ENCODE measurements at regions not wholly inside any gene's neighbourhood (a gene's known extent, or its start where the extent isn't known, plus 50 kb on each side); places are given as distances from the start of the nearest gene placed in this dataset.

- no peak overlapping the region for H3K4ac ChIP-seq (ENCODE audit: low read depth, low read length)
- no peaks in the 10 kb centered on the region for H3K79me1 ChIP-seq (ENCODE audit: low read length)
- H3K79me2 ChIP-seq (ENCODE audit: control insufficient read depth, insufficient read depth, low read length), result no peaks in the 10 kb centered on the region
- H3K23ac ChIP-seq (ENCODE audit: low read length), result no peak overlapping the region
- H3K27me3 ChIP-seq (ENCODE audit: insufficient read depth, low read length, poor library complexity), result no peaks in the 10 kb centered on the region
- no peak overlapping the region for H4K5ac ChIP-seq (ENCODE audit: low read length)
- no CpG with 5 or more reads among the region's 1 CpG for WGBS (ENCODE audit: extremely low coverage, insufficient coverage, low lambda C conversion rate)
- no peak overlapping the region for H3K4me3 ChIP-seq (ENCODE audit: low read length)
- no peak overlapping the region for H3K18ac ChIP-seq (ENCODE audit: low read length)
- no peak overlapping the region for H2BK120ac ChIP-seq (ENCODE audit: low read depth, low read length)
- no peak overlapping the region for H3K27ac ChIP-seq (ENCODE audit: low read depth, low read length)
- H2BK15ac ChIP-seq (replicated peaks; ENCODE audit: low read depth), result no peak overlapping the region
- no peak overlapping the region for H2BK5ac ChIP-seq (ENCODE audit: low read length)
- H3K4me2 ChIP-seq (ENCODE audit: low read length), result no peak overlapping the region
- no peak for DNase-seq
- H3K36me3 ChIP-seq (ENCODE audit: control insufficient read depth, insufficient read depth, low read length), result no peaks in the 10 kb centered on the region
- no peak overlapping the region for H4K8ac ChIP-seq (ENCODE audit: low read depth, low read length)
- H2AK5ac ChIP-seq (ENCODE audit: low read length), result no peak overlapping the region
- no peak overlapping the region for H3K9ac ChIP-seq (ENCODE audit: low read length)
- H3K56ac ChIP-seq (ENCODE audit: low read length), result no peak overlapping the region
- H3K4me1 ChIP-seq (ENCODE audit: control insufficient read depth, low read depth, low read length), result no peaks in the 10 kb centered on the region
Measured at GRCh38 chr12:83528571-83528970, 841.9 kb downstream of the TMTC2 start.

GRCh38 chr12:83527810-83528209 is 841.1 kb downstream of the TMTC2 start:
- Histone ChIP-seq H3K9ac (ENCODE audit: low read length) (no peak overlapping the region), H3K79me1 (ENCODE audit: low read length) (no peaks in the 10 kb centered on the region), H4K8ac (ENCODE audit: low read depth, low read length) (no peak overlapping the region), H3K4ac (ENCODE audit: low read depth, low read length) (no peak overlapping the region), H3K18ac (ENCODE audit: low read length) (no peak overlapping the region), H3K23ac (ENCODE audit: low read length) (no peak overlapping the region), H2BK5ac (ENCODE audit: low read length) (no peak overlapping the region), H4K5ac (ENCODE audit: low read length) (no peak overlapping the region), H3K4me1 (ENCODE audit: control insufficient read depth, low read depth, low read length) (no peaks in the 10 kb centered on the region), H3K56ac (ENCODE audit: low read length) (no peak overlapping the region), H3K27ac (ENCODE audit: low read depth, low read length) (no peak overlapping the region), H3K36me3 (ENCODE audit: control insufficient read depth, insufficient read depth, low read length) (no peaks in the 10 kb centered on the region), H3K4me3 (ENCODE audit: low read length) (no peak overlapping the region), H3K27me3 (ENCODE audit: insufficient read depth, low read length, poor library complexity) (no peaks in the 10 kb centered on the region), H2AK5ac (ENCODE audit: low read length) (no peak overlapping the region), H2BK120ac (ENCODE audit: low read depth, low read length) (no peak overlapping the region), H3K4me2 (ENCODE audit: low read length) (no peak overlapping the region), H2BK15ac (replicated peaks; ENCODE audit: low read depth) (no peak overlapping the region), H3K79me2 (ENCODE audit: control insufficient read depth, insufficient read depth, low read length) (no peaks in the 10 kb centered on the region)
- WGBS (ENCODE audit: extremely low coverage, insufficient coverage, low lambda C conversion rate), result no CpG with 5 or more reads among the region's 1 CpG
- DNase-seq, result no peak

GRCh38 chr12:83515306-83516026 is 828.8 kb downstream of the TMTC2 start:
- Histone ChIP-seq H3K79me1 (ENCODE audit: low read length) (no peaks in the 10 kb centered on the region), H3K4me2 (ENCODE audit: low read length) (no peak overlapping the region), H4K8ac (ENCODE audit: low read depth, low read length) (no peak overlapping the region), H3K23ac (ENCODE audit: low read length) (no peak overlapping the region), H3K4ac (ENCODE audit: low read depth, low read length) (no peak overlapping the region), H3K36me3 (ENCODE audit: control insufficient read depth, insufficient read depth, low read length) (no peaks in the 10 kb centered on the region), H3K27ac (ENCODE audit: low read depth, low read length) (no peak overlapping the region), H3K9ac (ENCODE audit: low read length) (no peak overlapping the region), H3K18ac (ENCODE audit: low read length) (no peak overlapping the region), H3K27me3 (ENCODE audit: insufficient read depth, low read length, poor library complexity) (no peaks in the 10 kb centered on the region), H2AK5ac (ENCODE audit: low read length) (no peak overlapping the region), H3K4me3 (ENCODE audit: low read length) (no peak overlapping the region), H4K5ac (ENCODE audit: low read length) (no peak overlapping the region), H3K4me1 (ENCODE audit: control insufficient read depth, low read depth, low read length) (no peaks in the 10 kb centered on the region), H2BK15ac (replicated peaks; ENCODE audit: low read depth) (no peak overlapping the region), H3K79me2 (ENCODE audit: control insufficient read depth, insufficient read depth, low read length) (no peaks in the 10 kb centered on the region), H2BK120ac (ENCODE audit: low read depth, low read length) (no peak overlapping the region), H3K56ac (ENCODE audit: low read length) (no peak overlapping the region), H2BK5ac (ENCODE audit: low read length) (no peak overlapping the region)
- DNase-seq, result no peak
- no CpG with 5 or more reads among the region's 3 CpGs for WGBS (ENCODE audit: extremely low coverage, insufficient coverage, low lambda C conversion rate)

GRCh38 chr12:83514372-83514771 is 827.7 kb downstream of the TMTC2 start:
- H3K36me3 ChIP-seq (ENCODE audit: control insufficient read depth, insufficient read depth, low read length), result no peaks in the 10 kb centered on the region
- H3K79me1 ChIP-seq (ENCODE audit: low read length), result no peaks in the 10 kb centered on the region
- no peak overlapping the region for H3K9ac ChIP-seq (ENCODE audit: low read length)
- H3K23ac ChIP-seq (ENCODE audit: low read length), result no peak overlapping the region
- WGBS (ENCODE audit: extremely low coverage, insufficient coverage, low lambda C conversion rate), result no CpG with 5 or more reads among the region's 1 CpG
- H3K27ac ChIP-seq (ENCODE audit: low read depth, low read length), result no peak overlapping the region
- no peak overlapping the region for H3K4me2 ChIP-seq (ENCODE audit: low read length)
- H3K4me1 ChIP-seq (ENCODE audit: control insufficient read depth, low read depth, low read length), result no peaks in the 10 kb centered on the region
- H2BK120ac ChIP-seq (ENCODE audit: low read depth, low read length), result no peak overlapping the region
- H2BK15ac ChIP-seq (replicated peaks; ENCODE audit: low read depth), result no peak overlapping the region
- H4K5ac ChIP-seq (ENCODE audit: low read length), result no peak overlapping the region
- H3K4ac ChIP-seq (ENCODE audit: low read depth, low read length), result no peak overlapping the region
- H3K79me2 ChIP-seq (ENCODE audit: control insufficient read depth, insufficient read depth, low read length), result no peaks in the 10 kb centered on the region
- H3K18ac ChIP-seq (ENCODE audit: low read length), result no peak overlapping the region
- H3K56ac ChIP-seq (ENCODE audit: low read length), result no peak overlapping the region
- H4K8ac ChIP-seq (ENCODE audit: low read depth, low read length), result no peak overlapping the region
- no peak for DNase-seq
- H2AK5ac ChIP-seq (ENCODE audit: low read length), result no peak overlapping the region
- no peaks in the 10 kb centered on the region for H3K27me3 ChIP-seq (ENCODE audit: insufficient read depth, low read length, poor library complexity)
- no peak overlapping the region for H2BK5ac ChIP-seq (ENCODE audit: low read length)
- no peak overlapping the region for H3K4me3 ChIP-seq (ENCODE audit: low read length)

- Histone ChIP-seq H3K79me1 (ENCODE audit: low read length) (no peaks in the 10 kb centered on the region), H3K56ac (ENCODE audit: low read length) (no peak overlapping the region), H3K4me3 (ENCODE audit: low read length) (no peak overlapping the region), H2AK5ac (ENCODE audit: low read length) (no peak overlapping the region), H3K27ac (ENCODE audit: low read depth, low read length) (no peak overlapping the region), H4K8ac (ENCODE audit: low read depth, low read length) (no peak overlapping the region), H3K18ac (ENCODE audit: low read length) (no peak overlapping the region), H3K23ac (ENCODE audit: low read length) (no peak overlapping the region), H2BK15ac (replicated peaks; ENCODE audit: low read depth) (no peak overlapping the region), H3K79me2 (ENCODE audit: control insufficient read depth, insufficient read depth, low read length) (no peaks in the 10 kb centered on the region), H3K27me3 (ENCODE audit: insufficient read depth, low read length, poor library complexity) (no peaks in the 10 kb centered on the region), H3K36me3 (ENCODE audit: control insufficient read depth, insufficient read depth, low read length) (no peaks in the 10 kb centered on the region), H4K5ac (ENCODE audit: low read length) (no peak overlapping the region), H3K4me1 (ENCODE audit: control insufficient read depth, low read depth, low read length) (no peaks in the 10 kb centered on the region), H3K4ac (ENCODE audit: low read depth, low read length) (no peak overlapping the region), H2BK5ac (ENCODE audit: low read length) (no peak overlapping the region), H3K4me2 (ENCODE audit: low read length) (no peak overlapping the region), H2BK120ac (ENCODE audit: low read depth, low read length) (no peak overlapping the region), H3K9ac (ENCODE audit: low read length) (no peak overlapping the region)
- no peak for DNase-seq
- no CpG with 5 or more reads among the region's 5 CpGs for WGBS (ENCODE audit: extremely low coverage, insufficient coverage, low lambda C conversion rate)
Measured at GRCh38 chr12:83506841-83507240, 820.1 kb downstream of the TMTC2 start.

GRCh38 chr12:83505586-83505985 is 818.9 kb downstream of the TMTC2 start:
- no peak overlapping the region for H2BK15ac ChIP-seq (replicated peaks; ENCODE audit: low read depth)
- H3K18ac ChIP-seq (ENCODE audit: low read length), result no peak overlapping the region
- no peak overlapping the region for H3K27ac ChIP-seq (ENCODE audit: low read depth, low read length)
- no peak overlapping the region for H3K4me3 ChIP-seq (ENCODE audit: low read length)
- no peak overlapping the region for H2BK120ac ChIP-seq (ENCODE audit: low read depth, low read length)
- H3K9ac ChIP-seq (ENCODE audit: low read length), result no peak overlapping the region
- no peak overlapping the region for H3K4me2 ChIP-seq (ENCODE audit: low read length)
- no peak for DNase-seq
- H2BK5ac ChIP-seq (ENCODE audit: low read length), result no peak overlapping the region
- no peak overlapping the region for H4K5ac ChIP-seq (ENCODE audit: low read length)
- no peak overlapping the region for H3K56ac ChIP-seq (ENCODE audit: low read length)
- no peak overlapping the region for H3K23ac ChIP-seq (ENCODE audit: low read length)
- no peaks in the 10 kb centered on the region for H3K27me3 ChIP-seq (ENCODE audit: insufficient read depth, low read length, poor library complexity)
- no peaks in the 10 kb centered on the region for H3K79me2 ChIP-seq (ENCODE audit: control insufficient read depth, insufficient read depth, low read length)
- no peaks in the 10 kb centered on the region for H3K79me1 ChIP-seq (ENCODE audit: low read length)
- no CpG with 5 or more reads among the region's 2 CpGs for WGBS (ENCODE audit: extremely low coverage, insufficient coverage, low lambda C conversion rate)
- no peaks in the 10 kb centered on the region for H3K36me3 ChIP-seq (ENCODE audit: control insufficient read depth, insufficient read depth, low read length)
- H4K8ac ChIP-seq (ENCODE audit: low read depth, low read length), result no peak overlapping the region
- no peak overlapping the region for H2AK5ac ChIP-seq (ENCODE audit: low read length)
- H3K4ac ChIP-seq (ENCODE audit: low read depth, low read length), result no peak overlapping the region
- no peaks in the 10 kb centered on the region for H3K4me1 ChIP-seq (ENCODE audit: control insufficient read depth, low read depth, low read length)
